ENCODE measurements at regions not wholly inside any gene's neighbourhood (a gene's known extent, or its start where the extent isn't known, plus 50 kb on each side); places are given as distances from the start of the nearest gene placed in this dataset.

- Histone ChIP-seq H3K4me2 (peak overlapping the region; percentile 58), H3K4me3 (peak overlapping the region; percentile 20), H3K27ac (no peak overlapping the region), H3K9me3 (no peaks in the 10 kb centered on the region), H3K4me1 (peaks cover 11% of the 10 kb centered on the region; the same call in 1 of the 3 replicates)
- 63% methylated on average over 2 of the region's 2 CpGs for WGBS (ENCODE audit: missing lambda C conversion rate)
- FAIRE-seq, result no peak
- POLR2A ChIA-PET, result no interaction called here
- CTCF ChIA-PET, result no interaction called here
- peak in 1 of 2 experiments; percentile 20; a peak in 1 of 6 replicates for ATAC-seq
- peak in 1 of 2 experiments; percentile 2 for DNase-seq (ENCODE audit: low read depth in 1 of 2, low spot score in 1 of 2)
- TF ChIP-seq POLR2A (IDR thresholded peaks at IDR 0.05; ENCODE audit: low read length) (no peak), ELK1 (IDR thresholded peaks at IDR 0.05; ENCODE audit: low read depth, low read length) (no peak), MAFK (IDR thresholded peaks at IDR 0.05; ENCODE audit: partially characterized antibody) (peak; percentile 96)
- TF ChIP-seq, protein P1, sequence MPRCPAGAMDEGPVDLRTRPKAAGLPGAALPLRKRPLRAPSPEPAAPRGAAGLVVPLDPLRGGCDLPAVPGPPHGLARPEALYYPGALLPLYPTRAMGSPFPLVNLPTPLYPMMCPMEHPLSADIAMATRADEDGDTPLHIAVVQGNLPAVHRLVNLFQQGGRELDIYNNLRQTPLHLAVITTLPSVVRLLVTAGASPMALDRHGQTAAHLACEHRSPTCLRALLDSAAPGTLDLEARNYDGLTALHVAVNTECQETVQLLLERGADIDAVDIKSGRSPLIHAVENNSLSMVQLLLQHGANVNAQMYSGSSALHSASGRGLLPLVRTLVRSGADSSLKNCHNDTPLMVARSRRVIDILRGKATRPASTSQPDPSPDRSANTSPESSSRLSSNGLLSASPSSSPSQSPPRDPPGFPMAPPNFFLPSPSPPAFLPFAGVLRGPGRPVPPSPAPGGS (IDR thresholded peaks at IDR 0.05), result no peak
These were observed 68.9 kb downstream of the KCNJ2 start for GRCh38 chr17:70238228-70238627.

GRCh38 chr17:70238646-70239045 is 69.3 kb downstream of the KCNJ2 start:
- FAIRE-seq, result no peak
- WGBS (ENCODE audit: missing lambda C conversion rate), result 10% methylated on average over 4 of the region's 4 CpGs
- TF ChIP-seq RFX5 (IDR thresholded peaks at IDR 0.05) (no peak), SMC3 (IDR thresholded peaks at IDR 0.05) (no peak), HEYL (CRISPR knock-in tag; IDR thresholded peaks at IDR 0.05) (no peak), FOSB (CRISPR knock-in tag; IDR thresholded peaks at IDR 0.05) (no peak), PHF8 (IDR thresholded peaks at IDR 0.05; ENCODE audit: borderline replicate concordance, low read depth) (no peak), EHF (CRISPR knock-in tag; IDR thresholded peaks at IDR 0.05) (no peak), KDM5A (IDR thresholded peaks at IDR 0.05) (no peak), ELK1 (IDR thresholded peaks at IDR 0.05; ENCODE audit: low read depth, low read length) (no peak)

GRCh38 chr17:70239391-70239826 is 70.1 kb downstream of the KCNJ2 start:
- ChIA-PET POLR2A (no interaction called here), CTCF (interaction anchor here (1.4 kb wide), 1 partner anchor 632 kb away, joined by 3 read pairs; no protein-coding TSS in a partner anchor)
- Histone ChIP-seq H3K4me3 (0 out of 3 replicates have a peak overlapping the region, but pooled peaks have one; percentile 20), H3K9me3 (no peaks in the 10 kb centered on the region), H3K4me1 (peaks cover 11% of the 10 kb centered on the region; the same call in 1 of the 3 replicates), H3K27ac (no peak overlapping the region), H3K4me2 (peak overlapping the region; percentile 58)
- WGBS (ENCODE audit: missing lambda C conversion rate), result 5% methylated on average over 1 of the region's 1 CpG
- FAIRE-seq, result no peak
- DNase-seq (ENCODE audit: low read depth in 1 of 2, low spot score in 1 of 2), result peak in 1 of 2 experiments; percentile 61
- peak; percentile 47 to 87; a peak in 3 of 6 replicates for ATAC-seq
- TF ChIP-seq ZSCAN20 (CRISPR knock-in tag; IDR thresholded peaks at IDR 0.05) (no peak), RARB (CRISPR knock-in tag; IDR thresholded peaks at IDR 0.05) (0 out of 2 replicates have a peak, but pooled peaks have one; percentile 58), CEBPB (IDR thresholded peaks at IDR 0.05) (peak; percentile 57 to 72; a peak in 2 of 4 replicates), FOSB (CRISPR knock-in tag; IDR thresholded peaks at IDR 0.05) (no peak), KDM5A (IDR thresholded peaks at IDR 0.05) (no peak), ESRRA (IDR thresholded peaks at IDR 0.05; ENCODE audit: borderline replicate concordance, low read length) (no peak), EHMT2 (IDR thresholded peaks at IDR 0.05; ENCODE audit: low read depth) (no peak), RCOR1 (IDR thresholded peaks at IDR 0.05; ENCODE audit: low read depth, low read length) (no peak), ZC3H11A (IDR thresholded peaks at IDR 0.05) (no peak), KDM1A (IDR thresholded peaks at IDR 0.05; ENCODE audit: low read depth) (no peak), CHD2 (IDR thresholded peaks at IDR 0.05; ENCODE audit: low read length, partially characterized antibody) (no peak), ZNF302 (CRISPR knock-in tag; IDR thresholded peaks at IDR 0.05) (no peak), MYC (IDR thresholded peaks at IDR 0.05; ENCODE audit: borderline replicate concordance, low read length) (no peak), BHLHE40 (IDR thresholded peaks at IDR 0.05; ENCODE audit: low read depth, low read length) (no peak), EP300 (IDR thresholded peaks at IDR 0.05) (peak; percentile 20 to 52; a peak in 1 of 5 replicates), HOXB5 (CRISPR knock-in tag; IDR thresholded peaks at IDR 0.05) (peak; percentile 83)
- TF ChIP-seq, protein P2, sequence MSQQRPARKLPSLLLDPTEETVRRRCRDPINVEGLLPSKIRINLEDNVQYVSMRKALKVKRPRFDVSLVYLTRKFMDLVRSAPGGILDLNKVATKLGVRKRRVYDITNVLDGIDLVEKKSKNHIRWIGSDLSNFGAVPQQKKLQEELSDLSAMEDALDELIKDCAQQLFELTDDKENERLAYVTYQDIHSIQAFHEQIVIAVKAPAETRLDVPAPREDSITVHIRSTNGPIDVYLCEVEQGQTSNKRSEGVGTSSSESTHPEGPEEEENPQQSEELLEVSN (IDR thresholded peaks at IDR 0.05; ENCODE audit: borderline replicate concordance, low read depth), result no peak
- TF ChIP-seq, protein P3, sequence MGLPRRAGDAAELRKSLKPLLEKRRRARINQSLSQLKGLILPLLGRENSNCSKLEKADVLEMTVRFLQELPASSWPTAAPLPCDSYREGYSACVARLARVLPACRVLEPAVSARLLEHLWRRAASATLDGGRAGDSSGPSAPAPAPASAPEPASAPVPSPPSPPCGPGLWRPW (IDR thresholded peaks at IDR 0.05), result no peak
- TF ChIP-seq, protein P4, sequence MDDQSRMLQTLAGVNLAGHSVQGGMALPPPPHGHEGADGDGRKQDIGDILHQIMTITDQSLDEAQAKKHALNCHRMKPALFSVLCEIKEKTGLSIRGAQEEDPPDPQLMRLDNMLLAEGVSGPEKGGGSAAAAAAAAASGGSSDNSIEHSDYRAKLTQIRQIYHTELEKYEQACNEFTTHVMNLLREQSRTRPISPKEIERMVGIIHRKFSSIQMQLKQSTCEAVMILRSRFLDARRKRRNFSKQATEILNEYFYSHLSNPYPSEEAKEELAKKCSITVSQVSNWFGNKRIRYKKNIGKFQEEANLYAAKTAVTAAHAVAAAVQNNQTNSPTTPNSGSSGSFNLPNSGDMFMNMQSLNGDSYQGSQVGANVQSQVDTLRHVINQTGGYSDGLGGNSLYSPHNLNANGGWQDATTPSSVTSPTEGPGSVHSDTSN (IDR thresholded peaks at IDR 0.05), result no peak
- TF ChIP-seq, protein P5, sequence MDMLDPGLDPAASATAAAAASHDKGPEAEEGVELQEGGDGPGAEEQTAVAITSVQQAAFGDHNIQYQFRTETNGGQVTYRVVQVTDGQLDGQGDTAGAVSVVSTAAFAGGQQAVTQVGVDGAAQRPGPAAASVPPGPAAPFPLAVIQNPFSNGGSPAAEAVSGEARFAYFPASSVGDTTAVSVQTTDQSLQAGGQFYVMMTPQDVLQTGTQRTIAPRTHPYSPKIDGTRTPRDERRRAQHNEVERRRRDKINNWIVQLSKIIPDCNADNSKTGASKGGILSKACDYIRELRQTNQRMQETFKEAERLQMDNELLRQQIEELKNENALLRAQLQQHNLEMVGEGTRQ (IDR thresholded peaks at IDR 0.05), result no peak

More at GRCh38 chr17:70238646-70239045, 69.3 kb downstream of the KCNJ2 start:
- CTCF ChIA-PET, result interaction anchor here (1.4 kb wide), 1 partner anchor 631 kb away, joined by 3 read pairs; no protein-coding TSS in a partner anchor
- H3K4me3 ChIP-seq, result peak overlapping the region; percentile 20
- peaks cover 11% of the 10 kb centered on the region; the same call in 1 of the 3 replicates for H3K4me1 ChIP-seq
- H3K4me2 ChIP-seq, result peak overlapping the region; percentile 58
- DNase-seq (ENCODE audit: low read depth in 1 of 2, low spot score in 1 of 2) (no peak), ATAC-seq (peak in 1 of 2 experiments; percentile 36; a peak in 1 of 6 replicates)
- H3K9me3 ChIP-seq, result no peaks in the 10 kb centered on the region
- POLR2A ChIA-PET, result no interaction called here
- H3K27ac ChIP-seq, result peak overlapping the region in 1 of 2 experiments; percentile 17; a peak in 1 of 6 replicates
